Ishikawa (cell line): ENCODE measurements at regions not wholly inside any gene's neighbourhood (a gene's known extent, or its start where the extent isn't known, plus 50 kb on each side); places are given as distances from the start of the nearest gene placed in this dataset.

Experiments used
- CEBPB ChIP-seq: IDR thresholded peaks from 2 replicates; pipeline ENCODE4 v1.6.1; 2012
- CREB1 ChIP-seq: IDR thresholded peaks from 2 replicates; pipeline ENCODE4 v1.6.1; 2012; ENCODE audit warnings: low read depth
- EGR1 ChIP-seq: IDR thresholded peaks from 2 replicates; pipeline ENCODE4 v1.6.1; 2012
- EP300 ChIP-seq: IDR thresholded peaks from 2 replicates; pipeline ENCODE4 v1.6.1; 2012; ENCODE audit warnings: borderline replicate concordance
- FOXM1 ChIP-seq: IDR thresholded peaks from 2 replicates; pipeline ENCODE4 v1.6.1; 2012; ENCODE audit warnings: low read depth, borderline replicate concordance
- NFIC ChIP-seq: IDR thresholded peaks from 2 replicates; pipeline ENCODE4 v1.6.1; 2012
- RAD21 ChIP-seq: IDR thresholded peaks from 2 replicates; pipeline ENCODE4 v1.6.1; 2012; ENCODE audit warnings: low read depth
- TAF1 ChIP-seq: IDR thresholded peaks from 2 replicates; pipeline ENCODE4 v1.6.1; 2012; ENCODE audit warnings: low read depth, mild to moderate bottlenecking
- TCF12 ChIP-seq: IDR thresholded peaks from 2 replicates; pipeline ENCODE4 v1.6.1; 2012; ENCODE audit warnings: low read depth
- TEAD4 ChIP-seq: IDR thresholded peaks from 2 replicates; pipeline ENCODE4 v1.6.1; 2012
- YY1 ChIP-seq: IDR thresholded peaks from 2 replicates; pipeline ENCODE4 v1.6.1; 2012; ENCODE audit warnings: low read depth
- ZBTB7A ChIP-seq: IDR thresholded peaks from 2 replicates; pipeline ENCODE4 v1.6.1; 2012; ENCODE audit warnings: low read depth
- TF ChIP-seq, protein P1 (sequence below): IDR thresholded peaks from 2 replicates; pipeline ENCODE4 v1.6.1; 2012
- TF ChIP-seq, protein P2 (sequence below): IDR thresholded peaks from 2 replicates; pipeline ENCODE4 v1.6.1; 2012
- TF ChIP-seq, protein P3 (sequence below): IDR thresholded peaks from 2 replicates; pipeline ENCODE4 v1.6.1; 2012; ENCODE audit warnings: low read depth, mild to moderate bottlenecking

DNA sequence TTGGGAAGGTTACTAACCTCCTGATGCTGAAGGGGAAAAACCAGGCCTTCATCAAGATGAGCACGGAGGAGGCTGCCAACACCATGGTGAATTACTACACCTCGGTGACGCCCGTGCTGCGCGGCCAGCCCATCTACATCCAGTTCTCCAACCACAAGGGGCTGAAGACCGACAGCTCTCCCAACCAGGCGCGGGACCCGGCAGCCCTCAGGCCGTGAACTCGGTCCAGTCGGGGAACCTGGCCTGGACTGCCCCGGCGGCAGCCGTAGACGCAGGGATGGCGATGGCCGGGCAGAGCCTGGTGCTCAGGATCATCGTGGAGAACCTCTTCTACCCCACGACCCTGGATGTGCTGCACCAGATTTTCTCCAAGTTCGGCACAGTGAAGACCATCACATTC lies 133.0 kb upstream of the FUT8 start:
- TF ChIP-seq EP300 (no peak), YY1 (no peak)
- TF ChIP-seq, protein P1, sequence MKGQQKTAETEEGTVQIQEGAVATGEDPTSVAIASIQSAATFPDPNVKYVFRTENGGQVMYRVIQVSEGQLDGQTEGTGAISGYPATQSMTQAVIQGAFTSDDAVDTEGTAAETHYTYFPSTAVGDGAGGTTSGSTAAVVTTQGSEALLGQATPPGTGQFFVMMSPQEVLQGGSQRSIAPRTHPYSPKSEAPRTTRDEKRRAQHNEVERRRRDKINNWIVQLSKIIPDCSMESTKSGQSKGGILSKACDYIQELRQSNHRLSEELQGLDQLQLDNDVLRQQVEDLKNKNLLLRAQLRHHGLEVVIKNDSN: no peak

DNA sequence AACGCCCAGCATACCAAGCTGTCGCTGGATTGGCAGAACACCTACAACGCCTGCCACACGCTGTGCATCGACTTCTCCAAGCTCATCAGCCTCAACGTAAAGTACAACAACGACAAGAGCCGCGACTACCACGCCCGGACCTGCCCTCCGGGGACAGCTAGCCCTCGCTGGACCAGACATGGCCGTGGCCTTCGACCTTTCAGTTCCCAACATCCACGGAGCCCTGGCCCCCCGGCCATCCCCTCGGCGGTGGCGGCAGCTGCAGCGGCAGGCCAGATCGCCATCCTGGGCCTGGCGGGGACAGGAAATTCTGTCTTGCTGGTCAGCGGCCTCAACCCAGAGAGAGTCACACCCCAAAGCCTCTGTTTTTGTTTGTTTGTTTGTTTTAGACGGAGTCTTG lies 132.6 kb upstream of the FUT8 start:
- TF ChIP-seq FOXM1 (no peak), ZBTB7A (no peak), TEAD4 (no peak), TCF12 (no peak), NFIC (no peak), CEBPB (no peak), EP300 (no peak), RAD21 (no peak), CREB1 (no peak)
- TF ChIP-seq, protein P2, sequence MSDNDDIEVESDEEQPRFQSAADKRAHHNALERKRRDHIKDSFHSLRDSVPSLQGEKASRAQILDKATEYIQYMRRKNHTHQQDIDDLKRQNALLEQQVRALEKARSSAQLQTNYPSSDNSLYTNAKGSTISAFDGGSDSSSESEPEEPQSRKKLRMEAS: no peak

DNA sequence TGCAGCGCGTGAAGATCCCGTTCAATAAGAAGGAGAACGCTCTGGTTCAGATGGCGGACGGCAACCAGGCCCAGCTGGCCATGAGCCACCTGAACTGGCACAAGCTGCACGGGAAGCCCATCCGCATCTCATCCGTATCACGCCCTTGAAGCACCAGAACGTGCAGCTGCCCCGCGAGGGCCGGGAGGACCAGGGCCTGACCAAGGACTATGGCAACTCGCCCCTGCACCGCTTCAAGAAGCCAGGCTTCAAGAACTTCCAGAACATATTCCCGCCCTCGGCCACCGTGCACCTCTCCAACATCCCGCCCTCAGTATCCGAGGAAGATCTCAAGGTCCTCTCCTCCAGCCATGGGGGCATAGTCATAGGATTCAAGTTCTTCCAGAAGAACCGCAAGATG lies 131.9 kb upstream of the FUT8 start:
- TF ChIP-seq, protein P1: no peak
- TF ChIP-seq EGR1: no peak
- no peak for TF ChIP-seq ZBTB7A
- no peak for TF ChIP-seq TAF1
- TF ChIP-seq TCF12: no peak
- no peak for TF ChIP-seq EP300
- no peak for TF ChIP-seq YY1
- TF ChIP-seq CEBPB: no peak
- no peak for TF ChIP-seq TEAD4

DNA sequence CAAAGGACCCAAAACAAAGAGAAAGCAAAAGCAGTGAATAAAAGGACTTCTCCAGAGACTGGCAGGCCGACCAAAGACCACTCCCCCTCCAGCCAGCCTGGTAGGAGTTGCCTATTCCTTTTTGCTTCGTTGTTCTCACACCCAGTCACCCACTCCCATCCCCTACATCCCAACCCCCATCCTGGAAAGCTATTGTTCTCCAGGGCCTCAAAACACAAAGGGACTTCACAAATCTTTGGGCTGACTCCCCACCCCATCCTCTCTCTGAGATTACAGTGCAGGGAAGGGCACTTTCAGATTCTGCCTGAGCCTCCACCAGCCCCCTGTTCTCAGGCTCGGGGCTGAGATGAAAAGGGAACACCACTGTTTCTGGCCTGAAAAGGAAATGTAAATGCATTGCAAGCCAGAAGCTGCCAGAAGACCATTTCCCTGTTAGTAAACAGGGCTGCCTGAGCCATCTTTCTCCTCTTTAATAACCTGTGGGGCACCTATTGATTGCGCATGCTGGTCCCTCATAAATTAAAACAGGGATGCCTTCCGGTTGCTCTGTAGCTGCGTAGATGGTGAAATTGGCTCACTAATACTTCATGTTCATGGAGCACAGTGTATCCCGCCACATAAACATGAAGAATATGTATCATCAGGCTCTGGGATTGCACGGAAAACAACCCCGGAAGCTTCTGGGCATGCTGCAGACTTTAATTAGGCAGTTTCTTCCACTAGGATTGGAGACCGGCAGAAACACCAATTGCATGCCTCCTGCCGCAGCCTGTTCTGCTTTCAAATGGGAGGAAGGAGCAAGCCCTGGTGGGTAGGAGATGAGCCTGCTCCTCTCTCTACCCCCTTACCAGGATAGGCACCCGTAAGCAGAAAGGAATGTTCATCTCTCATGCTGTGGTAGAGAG lies 130.3 kb upstream of the FUT8 start:
- TF ChIP-seq, protein P2: no peak
- TF ChIP-seq, protein P1: no peak
- TF ChIP-seq NFIC (no peak), TEAD4 (no peak), TCF12 (no peak), YY1 (no peak), CEBPB (no peak), FOXM1 (no peak), EGR1 (no peak), TAF1 (no peak), ZBTB7A (no peak), CREB1 (no peak), RAD21 (no peak), EP300 (no peak)
- TF ChIP-seq, protein P3, sequence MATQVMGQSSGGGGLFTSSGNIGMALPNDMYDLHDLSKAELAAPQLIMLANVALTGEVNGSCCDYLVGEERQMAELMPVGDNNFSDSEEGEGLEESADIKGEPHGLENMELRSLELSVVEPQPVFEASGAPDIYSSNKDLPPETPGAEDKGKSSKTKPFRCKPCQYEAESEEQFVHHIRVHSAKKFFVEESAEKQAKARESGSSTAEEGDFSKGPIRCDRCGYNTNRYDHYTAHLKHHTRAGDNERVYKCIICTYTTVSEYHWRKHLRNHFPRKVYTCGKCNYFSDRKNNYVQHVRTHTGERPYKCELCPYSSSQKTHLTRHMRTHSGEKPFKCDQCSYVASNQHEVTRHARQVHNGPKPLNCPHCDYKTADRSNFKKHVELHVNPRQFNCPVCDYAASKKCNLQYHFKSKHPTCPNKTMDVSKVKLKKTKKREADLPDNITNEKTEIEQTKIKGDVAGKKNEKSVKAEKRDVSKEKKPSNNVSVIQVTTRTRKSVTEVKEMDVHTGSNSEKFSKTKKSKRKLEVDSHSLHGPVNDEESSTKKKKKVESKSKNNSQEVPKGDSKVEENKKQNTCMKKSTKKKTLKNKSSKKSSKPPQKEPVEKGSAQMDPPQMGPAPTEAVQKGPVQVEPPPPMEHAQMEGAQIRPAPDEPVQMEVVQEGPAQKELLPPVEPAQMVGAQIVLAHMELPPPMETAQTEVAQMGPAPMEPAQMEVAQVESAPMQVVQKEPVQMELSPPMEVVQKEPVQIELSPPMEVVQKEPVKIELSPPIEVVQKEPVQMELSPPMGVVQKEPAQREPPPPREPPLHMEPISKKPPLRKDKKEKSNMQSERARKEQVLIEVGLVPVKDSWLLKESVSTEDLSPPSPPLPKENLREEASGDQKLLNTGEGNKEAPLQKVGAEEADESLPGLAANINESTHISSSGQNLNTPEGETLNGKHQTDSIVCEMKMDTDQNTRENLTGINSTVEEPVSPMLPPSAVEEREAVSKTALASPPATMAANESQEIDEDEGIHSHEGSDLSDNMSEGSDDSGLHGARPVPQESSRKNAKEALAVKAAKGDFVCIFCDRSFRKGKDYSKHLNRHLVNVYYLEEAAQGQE: no peak

DNA sequence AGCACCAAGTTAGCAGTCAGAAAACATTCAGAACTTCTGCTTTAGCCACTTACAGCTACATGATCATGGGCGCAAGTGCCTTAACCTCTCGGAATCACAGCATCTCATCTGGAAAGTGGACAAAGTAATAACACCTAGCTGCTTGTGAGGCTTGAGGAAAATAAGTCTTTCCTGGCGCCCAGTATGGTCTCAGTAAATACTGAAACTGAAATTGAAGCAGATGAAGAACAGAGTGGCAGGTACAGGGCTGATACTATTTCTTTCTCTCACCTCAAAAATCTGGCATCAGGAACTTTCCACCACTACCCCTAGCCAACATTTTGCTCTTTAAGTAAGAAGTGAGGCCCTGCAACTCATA lies 129.7 kb upstream of the FUT8 start:
- TF ChIP-seq, protein P3: no peak
- TF ChIP-seq EP300 (no peak), FOXM1 (no peak), YY1 (no peak), ZBTB7A (no peak), CREB1 (no peak), RAD21 (no peak), TCF12 (no peak), CEBPB (no peak)
- TF ChIP-seq, protein P1: no peak
- TF ChIP-seq, protein P2: no peak
